IMR-90 (cell line): ENCODE measurements at regions not wholly inside any gene's neighbourhood (a gene's known extent, or its start where the extent isn't known, plus 50 kb on each side); places are given as distances from the start of the nearest gene placed in this dataset.

Experiments
- ATAC-seq: fragments of 200-7000 bp; cut with Tn5 transposase; 2 replicates; pipeline ENCODE4 v1.9.1; 2020; ENCODE audit warnings: low read depth, mild to moderate bottlenecking, moderate library complexity
- BruUV-seq: library from RNA; stranded (reverse); fragments of 400-500 nt; replicated peaks from 2 replicates; lab custom pipeline; 2021; lab: Mats Ljungman, UMichigan
- CTCF ChIA-PET: fragments of 300-600 bp; formaldehyde crosslinking; extraction: SDS; loops from one replicate; lab custom pipeline; 2021; ENCODE audit warnings: antibody characterized with exemption; lab: Yijun Ruan, JAX
- POLR2A ChIA-PET: fragments of 300-600 bp; sonication (Branson Sonifier 250); formaldehyde crosslinking; loops from one replicate; lab custom pipeline; 2022; ENCODE audit warnings: antibody characterized with exemption; ENCODE audit not compliant: unreplicated experiment; lab: Charles Lee
- DNase-seq: peaks from one replicate; pipeline ENCODE4 v3.0.0; 2013
- H2AFZ ChIP-seq: replicated peaks from 2 replicates; pipeline ENCODE3; 2013; ENCODE audit warnings: low read length, mild to moderate bottlenecking; ENCODE audit not compliant: poor library complexity
- H2AK5ac ChIP-seq: 2 replicates; pipeline ENCODE4 v1.6.1; 2013; ENCODE audit warnings: low read depth, low read length, inconsistent platforms
- H2AK9ac ChIP-seq: replicated peaks from 2 replicates; pipeline ENCODE3; 2013; ENCODE audit warnings: mild to moderate bottlenecking, low read depth, low read length, moderate library complexity; ENCODE audit not compliant: poor library complexity
- H2BK120ac ChIP-seq: 2 replicates; pipeline ENCODE4 v1.6.1; 2013; ENCODE audit warnings: low read depth, low read length, inconsistent platforms
- H2BK15ac ChIP-seq: 3 replicates; pipeline ENCODE4 v1.6.1; 2013; ENCODE audit warnings: low read depth, low read length, inconsistent platforms
- H2BK20ac ChIP-seq: 2 replicates; pipeline ENCODE4 v1.6.1; 2013; ENCODE audit warnings: low read depth, mild to moderate bottlenecking, inconsistent platforms, low read length, moderate library complexity
- H2BK5ac ChIP-seq: 2 replicates; pipeline ENCODE4 v1.6.1; 2013; ENCODE audit warnings: mild to moderate bottlenecking, low read depth, low read length, inconsistent platforms; ENCODE audit not compliant: poor library complexity, severe bottlenecking
- H3K14ac ChIP-seq: replicated peaks from 2 replicates; pipeline ENCODE4 v1.6.1; 2013; ENCODE audit warnings: low read depth, low read length, inconsistent platforms
- H3K18ac ChIP-seq: 2 replicates; pipeline ENCODE4 v1.6.1; 2013; ENCODE audit warnings: low read depth, low read length, control low read depth
- H3K23ac ChIP-seq: 2 replicates; pipeline ENCODE4 v1.6.1; 2013; ENCODE audit warnings: low read depth, low read length, inconsistent platforms
- H3K27ac ChIP-seq: 2 replicates; pipeline ENCODE4 v1.5.1; 2013; ENCODE audit warnings: mild to moderate bottlenecking, control low read depth, low read length; ENCODE audit not compliant: insufficient read depth
- H3K27me3 ChIP-seq: 2 replicates; pipeline ENCODE4 v1.6.1; 2013; ENCODE audit warnings: low read length; ENCODE audit not compliant: control insufficient read depth, insufficient read depth
- H3K36me3 ChIP-seq: 2 replicates; pipeline ENCODE4 v1.6.1; 2013; ENCODE audit warnings: low read length, mixed read lengths; ENCODE audit not compliant: control insufficient read depth, insufficient read depth
- H3K4ac ChIP-seq: 2 replicates; pipeline ENCODE4 v1.6.1; 2013; ENCODE audit warnings: low read depth, low read length, inconsistent platforms
- H3K4me1 ChIP-seq: 2 replicates; pipeline ENCODE4 v1.6.1; 2013; ENCODE audit warnings: low read length, mixed read lengths; ENCODE audit not compliant: control insufficient read depth, insufficient read depth
- H3K4me2 ChIP-seq: 2 replicates; pipeline ENCODE4 v1.6.1; 2013; ENCODE audit warnings: low read depth, mild to moderate bottlenecking, control low read depth, low read length, moderate library complexity
- H3K4me3 ChIP-seq: 2 replicates; pipeline ENCODE4 v1.5.1; 2013; ENCODE audit warnings: low read depth, mild to moderate bottlenecking, control low read depth, low read length, moderate library complexity; ENCODE audit not compliant: insufficient read depth
- H3K56ac ChIP-seq: 2 replicates; pipeline ENCODE4 v1.6.1; 2013; ENCODE audit warnings: low read length, inconsistent platforms; ENCODE audit not compliant: insufficient read depth; ENCODE audit errors: extremely low read depth
- H3K79me1 ChIP-seq, 2 experiments: 2 replicates each; pipeline ENCODE4 v1.6.1; 2013; ENCODE audit warnings: low read length in 2 of 2, inconsistent platforms in 1 of 2, low read depth in 1 of 2
- H3K9ac ChIP-seq: 2 replicates; pipeline ENCODE4 v1.6.1; 2013; ENCODE audit warnings: low read depth, low read length, control low read depth
- H3K9me1 ChIP-seq: 2 replicates; pipeline ENCODE4 v1.6.1; 2013; ENCODE audit warnings: low read length, inconsistent platforms; ENCODE audit not compliant: insufficient read depth
- H3K9me3 ChIP-seq: 2 replicates; pipeline ENCODE4 v1.6.1; 2013; ENCODE audit warnings: low read length; ENCODE audit not compliant: control insufficient read depth, insufficient read depth
- H4K20me1 ChIP-seq: 2 replicates; pipeline ENCODE4 v1.6.1; 2013; ENCODE audit warnings: low read length, inconsistent platforms; ENCODE audit not compliant: insufficient read depth
- H4K5ac ChIP-seq: 2 replicates; pipeline ENCODE4 v1.6.1; 2013; ENCODE audit warnings: mild to moderate bottlenecking, low read depth, low read length, control low read depth
- H4K8ac ChIP-seq, 2 experiments: 2 replicates each; pipeline ENCODE4 v1.6.1; 2013; ENCODE audit warnings: low read depth in 2 of 2, low read length in 2 of 2, control low read depth in 1 of 2, inconsistent platforms in 1 of 2
- H4K91ac ChIP-seq: 2 replicates; pipeline ENCODE4 v1.6.1; 2013; ENCODE audit warnings: low read depth, low read length, inconsistent platforms; ENCODE audit not compliant: insufficient read depth
- CHD1 ChIP-seq: IDR thresholded peaks from 2 replicates; pipeline ENCODE4 v1.6.1; 2012; ENCODE audit warnings: low read depth, low read length, improper control_type of control experiment
- FOS ChIP-seq: fragments of 150-350 bp; IDR thresholded peaks from 2 replicates; pipeline ENCODE4 v1.6.1; 2016; ENCODE audit warnings: low read depth, low read length
- MAFK ChIP-seq: IDR thresholded peaks from 2 replicates; pipeline ENCODE4 v1.6.1; 2012; ENCODE audit warnings: low read depth, low read length, improper control_type of control experiment
- MAZ ChIP-seq: IDR thresholded peaks from 2 replicates; pipeline ENCODE4 v1.6.1; 2012; ENCODE audit warnings: low read depth, mild to moderate bottlenecking, low read length, improper control_type of control experiment, moderate library complexity, borderline replicate concordance
- NFE2L2 ChIP-seq: fragments of 150-350 bp; IDR thresholded peaks from 2 replicates; pipeline ENCODE4 v1.6.1; 2016; ENCODE audit warnings: low read depth, mild to moderate bottlenecking, low read length
- RFX5 ChIP-seq: IDR thresholded peaks from 2 replicates; pipeline ENCODE4 v1.8.0; 2012; ENCODE audit warnings: low read depth, mild to moderate bottlenecking, low read length, moderate library complexity
- USF2 ChIP-seq: fragments of 150-350 bp; IDR thresholded peaks from 2 replicates; pipeline ENCODE4 v1.6.1; 2017; ENCODE audit warnings: mild to moderate bottlenecking, antibody characterized with exemption, low read length, low read depth
- WGBS, 2 experiments: methylation state at CpG; one replicate each; pipeline versions ENCODE4 v1.1.5 to v1.1.7; 2013; ENCODE audit warnings: missing lambda C conversion rate in 2 of 2; ENCODE audit not compliant: insufficient read length in 1 of 2; ENCODE audit errors: extremely low coverage in 2 of 2; 5-methylcytosine and 5-hydroxymethylcytosine counted together
- dilution Hi-C: fragments of 300-500 bp; cut with HindIII; formaldehyde crosslinking; loops from one replicate; pipeline ENCODE4 v1.14.3; 2018; ENCODE audit warnings: low sequenced_read_pairs; ENCODE audit not compliant: unreplicated experiment
- in situ Hi-C: fragments of 300-500 bp; cut with MboI; formaldehyde crosslinking; loops from 3 replicates; pipeline ENCODE4 v1.14.3; 2019; ENCODE audit warnings: low sequenced_read_pairs, inconsistent platforms, mixed read lengths
- intact Hi-C: fragments of 100-400 bp; cut with micrococcal nuclease; formaldehyde crosslinking; loops from 2 replicates; pipeline ENCODE4 v1.10.0; 2022

GRCh38 chr4:56224641-56225040, 162.7 kb downstream of the AASDH start:
- H3K27ac ChIP-seq, result no peak overlapping the region
- H4K20me1 ChIP-seq, result no peaks in the 10 kb centered on the region
- H3K9me3 ChIP-seq, result no peaks in the 10 kb centered on the region
- DNase-seq (no peak), ATAC-seq (no peak)
- in situ Hi-C loops (no loop called here), dilution Hi-C loops (no loop called here), intact Hi-C loops (no loop called here)
- H3K4ac ChIP-seq, result no peak overlapping the region
- no peak overlapping the region for H2BK15ac ChIP-seq
- H3K79me1 ChIP-seq, result no peaks in the 10 kb centered on the region
- H3K4me1 ChIP-seq, result no peaks in the 10 kb centered on the region
- BruUV-seq, result no TSS peak
- no peak overlapping the region for H3K56ac ChIP-seq
- POLR2A ChIA-PET, result no interaction called here
- H3K9ac ChIP-seq, result no peak overlapping the region
- WGBS, 2 experiments, result no CpG with 5 or more reads among the region's 1 CpG
- H3K23ac ChIP-seq, result no peak overlapping the region
- no peak for TF ChIP-seq MAFK
- no peak for TF ChIP-seq MAZ
- no peak for TF ChIP-seq NFE2L2
- no peak for TF ChIP-seq RFX5
- no peak for TF ChIP-seq FOS
- no peak for TF ChIP-seq USF2
- TF ChIP-seq CHD1, result no peak
- H2BK20ac ChIP-seq, result no peak overlapping the region
- CTCF ChIA-PET, result no interaction called here
- H3K4me3 ChIP-seq, result no peak overlapping the region
- no peak overlapping the region for H3K4me2 ChIP-seq
- no peak overlapping the region for H2AK5ac ChIP-seq
- H3K9me1 ChIP-seq, result no peaks in the 10 kb centered on the region
- H2AK9ac ChIP-seq, result no peak overlapping the region
- H4K91ac ChIP-seq, result no peak overlapping the region
- H3K14ac ChIP-seq, result no peak overlapping the region
- H4K8ac ChIP-seq, result no peak overlapping the region
- H2AFZ ChIP-seq, result no peak overlapping the region
- H2BK5ac ChIP-seq, result no peak overlapping the region
- H3K36me3 ChIP-seq, result no peaks in the 10 kb centered on the region
- H3K27me3 ChIP-seq, result no peaks in the 10 kb centered on the region
- no peak overlapping the region for H2BK120ac ChIP-seq
- no peak overlapping the region for H4K5ac ChIP-seq
- H3K18ac ChIP-seq, result no peak overlapping the region
